GM19372 (cell line): ENCODE measurements at regions not wholly inside any gene's neighbourhood (a gene's known extent, or its start where the extent isn't known, plus 50 kb on each side); places are given as distances from the start of the nearest gene placed in this dataset.
"Not testable (repeated sequence)": the region's sequence is repeated elsewhere in the genome, so short reads cannot be mapped to it uniquely, and the experiment has no call there.

Experiments
- ATAC-seq: cut with Tn5 transposase; IDR thresholded peaks from one replicate; pipeline ENCODE4 v1.9.1; 2021; ENCODE audit warnings: mild to moderate bottlenecking, low read depth, moderate library complexity; ENCODE audit not compliant: unreplicated experiment

DNA sequence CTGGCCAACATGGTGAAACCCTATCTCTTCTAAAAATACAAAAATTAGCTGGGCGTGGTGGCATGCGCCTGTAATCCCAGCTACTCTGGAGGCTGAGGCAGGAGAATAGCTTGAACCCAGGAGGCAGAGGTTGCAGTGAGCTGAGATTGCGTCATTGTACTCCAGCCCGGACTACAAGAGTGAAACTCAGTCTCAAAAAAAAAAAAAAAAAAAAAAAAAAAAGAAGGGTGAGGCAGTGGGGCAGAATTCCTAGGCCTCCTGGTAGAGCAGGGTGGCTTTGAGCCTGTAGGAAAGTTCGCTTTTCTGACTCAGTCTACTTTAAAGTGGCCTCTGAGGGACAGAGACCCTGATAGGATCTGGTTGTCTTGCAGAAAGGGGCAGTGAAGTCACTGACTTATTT, 60.8 kb upstream of the GTF3A start:
- not testable (repeated sequence) for ATAC-seq

DNA sequence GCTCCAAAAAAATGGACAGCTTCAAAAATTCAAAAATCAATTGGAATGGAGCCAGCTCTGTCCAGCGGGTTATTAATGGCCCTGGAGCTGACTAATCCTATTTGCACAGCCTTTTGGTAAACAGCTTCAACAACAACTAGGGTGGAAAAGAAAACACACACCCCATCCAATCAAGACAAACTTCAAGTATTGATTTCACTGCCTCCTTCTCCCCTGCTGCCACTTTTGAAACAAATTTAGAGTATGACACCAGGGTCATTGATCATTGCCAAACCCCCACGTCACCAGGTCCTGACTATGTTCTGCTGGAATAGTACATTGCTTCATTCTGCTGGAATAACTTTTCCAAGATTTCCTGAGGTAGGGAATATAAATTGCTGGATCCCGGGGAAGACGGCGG, 56.8 kb upstream of the GTF3A start:
- ATAC-seq: no peak

DNA sequence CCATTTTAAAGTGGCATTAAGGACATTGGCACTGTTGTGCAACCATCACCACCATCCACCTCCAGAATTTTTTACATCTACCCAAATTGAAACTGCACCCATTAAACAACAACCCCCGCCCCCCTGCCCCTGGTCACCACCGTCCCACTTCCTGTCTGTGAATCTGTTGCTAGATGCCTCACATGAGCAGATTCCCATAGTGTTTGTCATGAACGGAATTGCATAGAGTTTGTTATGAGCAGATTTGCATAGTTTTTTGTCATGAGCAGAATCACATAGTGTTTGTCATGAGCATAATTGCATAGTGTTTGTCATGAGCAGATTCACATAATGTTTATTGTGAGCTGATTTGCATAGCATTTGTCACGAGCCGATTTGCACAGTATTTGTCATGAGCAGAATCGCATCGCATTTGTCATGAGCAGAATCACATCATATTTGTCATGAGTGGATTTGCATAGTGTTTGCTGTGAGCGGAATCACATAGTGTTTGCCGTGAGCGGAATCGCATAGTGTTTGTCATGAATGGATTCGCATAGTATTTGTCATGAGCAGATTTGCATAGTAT, 54.0 kb upstream of the GTF3A start:
- no peak for ATAC-seq

DNA sequence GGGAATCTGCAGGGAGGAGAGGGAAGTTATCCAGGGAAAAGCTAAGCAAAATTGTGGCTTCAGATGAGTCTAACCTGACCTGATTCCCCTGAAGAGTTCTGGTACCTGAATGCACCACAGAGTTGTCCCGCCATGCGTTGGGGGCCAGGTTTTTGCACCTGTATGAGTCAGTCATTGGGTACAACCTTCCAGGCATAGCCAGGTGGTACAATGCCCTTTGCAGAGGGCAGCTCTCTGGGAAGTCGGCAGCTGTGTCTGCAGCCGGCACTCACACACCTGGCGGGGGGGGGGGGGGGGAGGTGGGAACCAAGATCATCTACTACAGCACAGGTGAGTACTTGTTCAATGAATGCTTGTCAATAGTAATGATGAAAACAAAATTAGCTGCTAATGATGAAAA, 52.5 kb upstream of the GTF3A start:
- ATAC-seq: no peak

DNA sequence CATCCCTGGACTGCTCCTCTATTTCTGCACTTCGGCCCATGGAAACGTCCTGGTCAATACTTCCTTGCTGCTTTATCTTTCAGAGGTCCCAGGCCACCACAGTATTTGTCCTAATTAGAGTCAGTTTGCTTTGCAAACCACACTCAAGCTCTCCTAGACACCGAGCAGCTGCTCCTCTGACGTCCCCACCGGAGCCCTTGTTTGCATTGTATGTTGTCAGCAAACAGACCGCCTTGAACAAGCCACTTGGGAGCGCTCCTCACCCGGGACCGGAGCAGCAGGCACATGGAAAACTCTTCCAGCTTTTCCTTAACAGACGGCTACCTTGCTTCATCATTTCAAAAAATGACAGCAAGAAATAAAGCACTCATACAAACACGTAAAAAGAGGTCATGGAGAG, 51.5 kb upstream of the GTF3A start:
- ATAC-seq: no peak

DNA sequence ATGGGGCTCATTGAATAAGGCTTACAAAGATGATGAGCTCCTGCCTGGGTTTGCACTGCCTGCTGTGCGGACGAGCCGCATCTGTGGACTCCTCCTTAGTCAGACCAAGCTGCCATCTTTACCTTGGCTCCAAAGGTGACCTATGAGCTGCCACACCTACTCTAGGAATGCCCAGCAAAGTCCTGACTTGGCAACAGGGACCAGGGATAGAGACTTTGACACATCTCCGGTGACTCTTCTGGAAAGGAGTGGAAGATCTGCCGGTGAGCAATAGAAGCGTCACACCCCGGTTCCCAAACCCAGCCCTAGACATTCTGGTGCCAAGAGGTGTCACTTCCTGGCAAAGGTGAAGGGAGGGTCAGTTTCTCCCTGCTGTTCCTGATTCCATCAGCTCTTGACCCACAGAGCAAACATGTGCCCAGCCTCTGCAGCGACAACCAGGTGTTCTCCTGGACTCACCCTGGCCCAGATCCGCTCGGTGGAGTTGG, 50.2 kb upstream of the GTF3A start:
- ATAC-seq: no peak
